A673 (cell line): ENCODE measurements at regions not wholly inside any gene's neighbourhood (a gene's known extent, or its start where the extent isn't known, plus 50 kb on each side); places are given as distances from the start of the nearest gene placed in this dataset.
"Not testable (repeated sequence)": the region's sequence is repeated elsewhere in the genome, so short reads cannot be mapped to it uniquely, and the experiment has no call there.

Source experiments
- EZH2 ChIP-seq: fragments of 200-600 bp; sonication (generic); IDR thresholded peaks from 2 replicates; pipeline ENCODE4 v1.6.1; 2017; ENCODE audit warnings: borderline replicate concordance, low read depth, mild to moderate bottlenecking, mixed read lengths, antibody characterized with exemption, low read length; ENCODE audit not compliant: poor library complexity, severe bottlenecking
- TF ChIP-seq, protein P1 (sequence below): fragments of 300-800, 200-600 bp; sonication (generic); conservative IDR thresholded peaks from 2 replicates; pipeline ENCODE4 v1.5.1; 2017; ENCODE audit warnings: low read depth, mild to moderate bottlenecking, antibody characterized with exemption, low read length, moderate library complexity, mixed read lengths

GRCh38 chr12:60801166-60801565, 1205.3 kb downstream of the SLC16A7 start:
- TF ChIP-seq, protein P1, sequence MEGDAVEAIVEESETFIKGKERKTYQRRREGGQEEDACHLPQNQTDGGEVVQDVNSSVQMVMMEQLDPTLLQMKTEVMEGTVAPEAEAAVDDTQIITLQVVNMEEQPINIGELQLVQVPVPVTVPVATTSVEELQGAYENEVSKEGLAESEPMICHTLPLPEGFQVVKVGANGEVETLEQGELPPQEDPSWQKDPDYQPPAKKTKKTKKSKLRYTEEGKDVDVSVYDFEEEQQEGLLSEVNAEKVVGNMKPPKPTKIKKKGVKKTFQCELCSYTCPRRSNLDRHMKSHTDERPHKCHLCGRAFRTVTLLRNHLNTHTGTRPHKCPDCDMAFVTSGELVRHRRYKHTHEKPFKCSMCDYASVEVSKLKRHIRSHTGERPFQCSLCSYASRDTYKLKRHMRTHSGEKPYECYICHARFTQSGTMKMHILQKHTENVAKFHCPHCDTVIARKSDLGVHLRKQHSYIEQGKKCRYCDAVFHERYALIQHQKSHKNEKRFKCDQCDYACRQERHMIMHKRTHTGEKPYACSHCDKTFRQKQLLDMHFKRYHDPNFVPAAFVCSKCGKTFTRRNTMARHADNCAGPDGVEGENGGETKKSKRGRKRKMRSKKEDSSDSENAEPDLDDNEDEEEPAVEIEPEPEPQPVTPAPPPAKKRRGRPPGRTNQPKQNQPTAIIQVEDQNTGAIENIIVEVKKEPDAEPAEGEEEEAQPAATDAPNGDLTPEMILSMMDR = not testable (repeated sequence)
- not testable (repeated sequence) for TF ChIP-seq EZH2
